HG03520 (cell line): ENCODE measurements at regions not wholly inside any gene's neighbourhood (a gene's known extent, or its start where the extent isn't known, plus 50 kb on each side); places are given as distances from the start of the nearest gene placed in this dataset.

Experiments
- ATAC-seq: cut with Tn5 transposase; IDR thresholded peaks from one replicate; pipeline ENCODE4 v1.9.1; 2021; ENCODE audit warnings: mild to moderate bottlenecking, moderate library complexity; ENCODE audit not compliant: unreplicated experiment

GRCh38 chr12:115243933-115244628 is 560.1 kb upstream of the TBX3 start:
- ATAC-seq, result no peak

- no peak for ATAC-seq
Observed at GRCh38 chr12:115240251-115240650, 556.3 kb upstream of the TBX3 start.

- no peak for ATAC-seq
Observed at GRCh38 chr12:115235880-115236279, 551.9 kb upstream of the TBX3 start.

- ATAC-seq, result no peak
Observed at GRCh38 chr12:115233891-115234543, 550.0 kb upstream of the TBX3 start.

GRCh38 chr12:115232455-115233156 is 548.6 kb upstream of the TBX3 start:
- ATAC-seq, result no peak

- ATAC-seq, result no peak
Observed at GRCh38 chr12:115230606-115231005, 546.6 kb upstream of the TBX3 start.

- ATAC-seq, result no peak
Observed at GRCh38 chr12:115229517-115229916, 545.5 kb upstream of the TBX3 start.

- no peak for ATAC-seq
Observed at GRCh38 chr12:115228434-115228833, 544.5 kb upstream of the TBX3 start.

GRCh38 chr12:115227137-115227615 is 543.2 kb upstream of the TBX3 start:
- no peak for ATAC-seq

GRCh38 chr12:115225845-115226244 is 541.9 kb upstream of the TBX3 start:
- no peak for ATAC-seq

- no peak for ATAC-seq
Observed at GRCh38 chr12:115223991-115224390, 540.0 kb upstream of the TBX3 start.

GRCh38 chr12:115223322-115223721 is 539.3 kb upstream of the TBX3 start:
- no peak for ATAC-seq

GRCh38 chr12:115222220-115222619 is 538.2 kb upstream of the TBX3 start:
- ATAC-seq, result no peak

- no peak for ATAC-seq
Observed at GRCh38 chr12:115216301-115216700, 532.3 kb upstream of the TBX3 start.

GRCh38 chr12:115215544-115215943 is 531.6 kb upstream of the TBX3 start:
- ATAC-seq, result no peak

GRCh38 chr12:115213538-115214016 is 529.6 kb upstream of the TBX3 start:
- ATAC-seq, result no peak

- ATAC-seq, result no peak
Observed at GRCh38 chr12:115213118-115213517, 529.1 kb upstream of the TBX3 start.

GRCh38 chr12:115212356-115212755 is 528.4 kb upstream of the TBX3 start:
- no peak for ATAC-seq

GRCh38 chr12:115210533-115211252 is 526.7 kb upstream of the TBX3 start:
- ATAC-seq, result no peak

GRCh38 chr12:115209230-115209629 is 525.3 kb upstream of the TBX3 start:
- no peak for ATAC-seq

- no peak for ATAC-seq
Observed at GRCh38 chr12:115208098-115208497, 524.1 kb upstream of the TBX3 start.
